Right ventricle myocardium superior (tissue), 1 donor: ENCODE measurements at regions not wholly inside any gene's neighbourhood (a gene's known extent, or its start where the extent isn't known, plus 50 kb on each side); places are given as distances from the start of the nearest gene placed in this dataset.

Experiments
- ATAC-seq: fragments of 200-7000 bp; cut with Tn5 transposase; one replicate; pipeline ENCODE4 v1.9.1; 2020; ENCODE audit warnings: mild to moderate bottlenecking; ENCODE audit not compliant: poor library complexity
- DNase-seq: peaks from one replicate; pipeline ENCODE4 v3.0.0-alpha.2; 2020
- intact Hi-C: fragments of 100-400 bp; cut with DNase I; formaldehyde crosslinking; loops from one replicate; pipeline ENCODE4 v1.11.2; 2022
- donor health status: DM: no; HTN: yes; CAD: no; lungs with severe emphysema.

DNA sequence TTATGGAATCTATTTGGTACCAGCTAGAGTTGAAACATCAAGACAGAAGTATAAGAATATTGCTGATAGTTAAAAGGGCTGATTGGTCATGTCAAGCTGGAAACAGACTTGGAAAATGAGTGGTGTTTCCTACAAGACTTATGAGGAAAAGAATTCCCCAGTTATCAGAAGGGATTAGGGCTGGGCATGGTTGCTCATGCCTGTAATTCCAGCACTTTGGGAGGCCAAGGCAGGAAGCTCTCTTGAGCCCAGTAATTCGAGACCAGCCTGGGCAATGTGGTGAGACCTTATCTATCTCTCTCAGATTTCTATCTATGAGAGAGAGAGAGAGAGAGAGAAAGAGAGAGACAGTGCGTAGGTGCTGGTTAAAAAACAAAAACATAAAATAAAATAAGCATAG lies 139.5 kb upstream of the PMFBP1 start:
- intact Hi-C loops: no loop called here
- ATAC-seq (no peak), DNase-seq (no peak)

DNA sequence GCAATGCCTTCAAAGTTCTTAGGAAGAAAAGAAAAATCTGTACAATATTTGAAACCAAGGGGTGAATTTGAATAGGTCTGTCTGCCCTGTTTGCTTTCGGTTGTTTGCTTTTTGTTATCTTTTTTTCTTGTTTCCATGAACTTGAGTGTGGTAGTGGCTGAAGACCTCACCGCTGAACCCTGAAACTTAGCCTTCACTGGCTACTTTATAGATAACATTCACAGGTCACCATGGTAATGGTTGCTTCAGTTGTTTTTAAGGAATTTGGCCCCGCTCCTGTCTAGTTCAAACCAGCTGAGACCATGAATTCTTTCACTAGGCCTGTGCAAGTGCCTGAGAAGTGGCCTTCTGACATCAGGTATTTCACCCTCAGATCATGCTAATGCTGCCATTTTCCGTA lies 137.0 kb upstream of the PMFBP1 start:
- ATAC-seq: no peak
- intact Hi-C loops: no loop called here
- no peak for DNase-seq

DNA sequence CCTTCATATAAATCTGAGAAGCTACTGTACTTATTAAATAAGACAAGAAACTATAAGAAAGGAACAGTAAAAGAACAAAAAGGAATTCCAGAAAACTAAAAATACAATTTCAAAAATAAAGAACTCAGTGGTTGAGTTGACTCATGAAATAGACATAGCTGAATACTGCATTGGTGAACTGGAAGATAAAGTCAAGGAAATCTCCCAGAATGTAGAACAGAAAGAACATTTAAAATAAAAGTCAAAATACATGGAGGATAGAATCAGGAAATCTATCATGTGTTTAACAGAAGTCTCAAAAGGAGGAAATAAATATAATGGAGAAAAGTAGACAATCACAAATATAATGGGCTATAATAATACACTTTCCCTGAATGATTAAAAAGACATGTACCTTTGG lies 136.4 kb upstream of the PMFBP1 start:
- intact Hi-C loops: no loop called here

DNA sequence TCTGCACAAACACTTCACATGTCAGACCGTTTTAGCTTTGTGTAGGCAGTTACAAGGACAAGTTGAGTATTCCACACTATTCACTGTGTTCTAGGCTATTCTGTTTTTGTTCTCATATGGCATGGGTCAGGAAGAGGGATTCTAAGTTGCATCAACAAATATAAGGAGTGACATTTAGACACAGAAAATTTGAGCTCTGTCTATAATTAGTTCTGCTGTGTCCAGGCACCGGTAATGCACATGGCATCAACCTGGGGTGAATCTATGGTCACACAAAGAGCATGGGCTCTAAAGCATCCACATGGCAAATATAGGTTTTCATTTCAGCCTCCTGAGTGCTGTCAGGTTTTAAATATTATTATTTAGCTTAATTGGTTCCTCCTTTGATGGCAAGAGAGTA lies 130.4 kb upstream of the PMFBP1 start:
- no peak for ATAC-seq
- DNase-seq: no peak

More for the DNA sequence above, 136.4 kb upstream of the PMFBP1 start:
- DNase-seq (no peak), ATAC-seq (no peak)

DNA sequence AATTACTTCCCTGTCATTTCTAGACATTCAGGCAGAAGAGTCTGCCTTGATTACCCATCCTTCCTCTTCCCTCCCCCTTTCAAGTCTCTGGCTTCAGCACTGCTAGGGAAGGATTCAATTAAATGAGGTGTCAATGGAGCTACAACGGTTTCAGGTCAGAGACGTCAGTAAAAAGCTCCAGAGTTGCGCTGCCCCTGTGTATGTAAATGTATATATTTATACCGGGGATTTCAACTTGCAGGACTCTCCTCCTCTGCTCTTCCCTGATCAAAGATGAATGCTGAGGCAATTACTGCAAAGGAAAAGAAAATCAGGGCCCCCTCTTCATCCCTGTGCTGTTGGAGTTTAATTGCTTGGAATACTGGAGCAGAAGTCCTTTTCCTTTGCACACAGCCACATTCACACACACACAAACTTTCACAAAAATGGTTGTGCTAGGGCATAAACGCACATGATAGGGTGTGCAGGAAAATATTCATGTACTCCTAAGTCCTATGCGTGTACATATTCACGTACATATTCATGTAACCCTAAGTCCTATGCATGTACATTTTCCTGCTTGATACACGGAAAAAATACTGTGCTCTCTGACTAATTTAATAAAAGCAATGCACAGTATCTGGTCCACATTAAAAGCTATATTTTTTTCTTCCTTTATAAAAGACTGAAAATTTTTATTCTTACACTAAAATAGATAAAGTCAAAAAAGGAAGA lies 129.7 kb upstream of the PMFBP1 start:
- DNase-seq: no peak
- intact Hi-C loops: no loop called here

More for the DNA sequence above, 130.4 kb upstream of the PMFBP1 start:
- intact Hi-C loops: no loop called here

DNA sequence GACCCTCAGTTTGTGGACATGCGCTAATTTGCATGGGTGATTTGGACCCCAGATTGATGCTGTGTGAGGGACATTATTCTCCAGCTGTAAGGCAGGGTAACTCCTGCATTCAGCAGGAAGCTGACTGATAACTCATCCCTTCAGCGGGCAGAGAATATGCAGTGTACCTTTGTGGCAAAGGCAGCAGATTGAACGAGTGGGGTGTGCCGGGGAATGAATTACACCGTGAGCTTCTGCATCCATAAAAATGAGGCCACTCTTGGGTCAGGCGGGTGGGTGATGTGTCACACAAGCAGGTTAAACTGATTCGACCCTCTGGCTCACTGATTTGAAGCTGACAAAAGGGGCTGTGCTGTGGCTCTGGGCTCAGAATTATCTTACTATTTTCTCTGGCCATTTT lies 128.9 kb upstream of the PMFBP1 start:
- intact Hi-C loops: no loop called here
- ATAC-seq (no peak), DNase-seq (no peak)

More for the DNA sequence above, 129.7 kb upstream of the PMFBP1 start:
- no peak for ATAC-seq

DNA sequence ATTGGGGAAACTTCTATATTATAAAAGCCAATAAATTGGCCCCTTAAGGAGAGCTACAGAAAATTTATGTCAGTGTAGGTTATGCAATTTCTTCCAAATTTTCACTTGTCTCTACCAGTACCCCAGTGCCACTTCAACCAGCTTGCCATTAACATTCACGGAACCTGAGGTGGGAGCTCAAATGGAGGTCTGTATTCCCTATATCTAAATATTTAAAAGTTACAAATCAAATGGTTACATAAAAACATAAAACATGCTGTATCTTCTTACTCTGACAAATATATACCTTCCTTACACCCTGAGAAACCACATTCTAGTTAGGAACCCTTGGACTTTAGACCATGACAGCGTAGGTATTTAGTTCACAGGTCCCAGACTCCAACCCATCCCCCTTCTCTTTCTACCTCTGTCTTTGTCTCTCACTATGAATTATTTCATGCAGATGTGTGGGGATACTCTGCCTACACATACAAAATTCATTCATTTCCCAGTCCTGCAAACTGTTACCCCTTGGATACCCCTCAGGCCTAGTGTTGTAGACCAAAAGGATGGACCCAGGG lies 127.8 kb upstream of the PMFBP1 start:
- no peak for ATAC-seq
- no peak for DNase-seq
- intact Hi-C loops: no loop called here

DNA sequence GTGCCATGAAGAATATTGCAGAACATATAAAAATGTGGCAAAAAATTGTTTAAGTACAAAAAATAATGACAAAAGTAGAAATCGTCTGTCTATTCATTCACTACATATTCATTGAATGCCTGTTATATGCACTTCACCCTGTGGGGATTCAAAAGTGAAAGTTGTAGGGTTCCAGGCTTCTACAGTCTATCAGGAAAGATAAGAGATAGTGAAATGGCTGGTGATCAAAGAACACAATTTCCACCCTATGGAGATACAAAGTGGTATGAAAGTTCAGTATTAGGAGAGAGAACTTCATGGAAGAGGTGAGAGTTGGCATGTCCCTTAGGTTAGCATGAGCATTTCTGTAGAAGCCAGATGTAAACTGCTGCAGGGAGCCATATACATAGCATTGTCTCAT lies 127.0 kb upstream of the PMFBP1 start:
- intact Hi-C loops: no loop called here
- no peak for ATAC-seq
- DNase-seq: no peak

DNA sequence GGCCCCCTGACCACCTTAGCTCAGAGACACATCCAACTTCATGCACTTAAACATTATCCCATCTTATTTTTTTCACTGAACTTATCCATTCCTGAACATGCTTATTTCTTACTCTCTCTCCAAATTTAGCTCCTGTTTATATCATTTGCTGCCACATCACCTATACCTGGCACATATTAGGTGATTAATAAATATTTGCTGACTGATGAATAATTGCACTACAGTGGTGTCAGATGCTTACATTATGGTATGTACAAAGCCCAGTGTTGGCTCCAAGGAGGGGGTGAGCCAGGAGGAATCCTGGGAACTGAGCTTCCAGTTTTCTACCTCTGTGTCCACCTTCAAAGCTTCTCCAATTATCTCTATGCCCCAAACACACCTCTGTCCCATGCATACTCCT lies 124.0 kb upstream of the PMFBP1 start:
- DNase-seq (no peak), ATAC-seq (no peak)
- intact Hi-C loops: no loop called here

DNA sequence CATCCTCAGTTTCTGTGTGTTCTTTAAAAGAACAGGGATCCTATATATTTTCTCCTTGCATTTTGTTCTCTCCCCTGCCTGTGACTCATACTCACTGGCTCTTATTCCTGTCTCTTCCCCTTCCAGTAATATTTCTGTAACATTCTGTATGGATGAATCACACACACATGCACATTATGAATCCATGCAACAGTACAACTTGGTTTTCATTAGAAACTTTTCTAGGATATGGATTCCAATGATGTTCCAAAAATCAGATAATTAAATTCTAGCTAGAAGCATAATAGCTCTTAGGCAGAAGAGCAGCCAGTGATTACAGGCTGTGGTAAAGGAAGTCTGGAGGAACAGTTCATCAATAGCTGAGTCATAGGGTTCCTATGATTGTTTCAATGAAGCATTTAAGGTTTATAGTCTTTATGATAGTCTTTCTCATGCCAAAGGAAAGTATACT lies 119.6 kb upstream of the PMFBP1 start:
- intact Hi-C loops: no loop called here
- DNase-seq (no peak), ATAC-seq (no peak)

DNA sequence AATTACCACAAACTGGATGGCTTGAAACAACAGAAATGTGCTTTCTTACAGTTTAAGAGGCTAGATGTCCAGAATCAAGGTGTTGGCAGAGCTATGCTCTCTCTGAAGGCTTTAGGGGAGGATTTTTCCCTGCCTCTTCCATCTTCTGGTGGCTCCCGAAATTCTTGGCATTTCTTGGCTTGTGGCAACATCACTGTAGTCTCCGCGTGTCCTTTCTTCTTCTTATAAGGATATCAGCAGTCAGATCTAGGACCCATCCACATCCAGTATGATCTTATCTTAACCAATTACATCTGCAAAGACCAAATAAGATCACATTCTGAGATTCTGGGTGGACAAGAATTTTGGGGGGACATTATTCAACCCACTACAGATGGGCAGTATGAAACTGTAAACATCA lies 119.2 kb upstream of the PMFBP1 start:
- ATAC-seq: no peak
- intact Hi-C loops: no loop called here
- no peak for DNase-seq

DNA sequence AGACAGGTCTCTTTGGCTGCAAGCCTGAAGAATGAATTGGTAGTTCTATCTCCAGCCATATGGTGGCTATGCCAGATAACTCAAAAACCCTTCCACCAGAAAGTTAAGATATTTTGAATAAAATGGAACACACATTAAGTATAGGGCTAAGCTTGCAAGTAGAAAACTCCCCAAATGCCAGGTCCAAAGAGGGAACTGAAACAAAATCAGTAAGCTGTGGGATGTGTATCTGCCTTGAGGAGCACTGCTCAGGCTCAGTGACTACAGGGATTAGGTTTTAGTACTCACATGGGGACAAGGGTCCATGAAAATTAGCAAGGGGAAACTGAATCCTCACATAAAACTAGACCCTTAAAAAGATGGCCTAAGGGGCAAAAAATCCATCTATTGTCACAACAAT lies 115.7 kb upstream of the PMFBP1 start:
- intact Hi-C loops: no loop called here
- DNase-seq: no peak
- no peak for ATAC-seq

DNA sequence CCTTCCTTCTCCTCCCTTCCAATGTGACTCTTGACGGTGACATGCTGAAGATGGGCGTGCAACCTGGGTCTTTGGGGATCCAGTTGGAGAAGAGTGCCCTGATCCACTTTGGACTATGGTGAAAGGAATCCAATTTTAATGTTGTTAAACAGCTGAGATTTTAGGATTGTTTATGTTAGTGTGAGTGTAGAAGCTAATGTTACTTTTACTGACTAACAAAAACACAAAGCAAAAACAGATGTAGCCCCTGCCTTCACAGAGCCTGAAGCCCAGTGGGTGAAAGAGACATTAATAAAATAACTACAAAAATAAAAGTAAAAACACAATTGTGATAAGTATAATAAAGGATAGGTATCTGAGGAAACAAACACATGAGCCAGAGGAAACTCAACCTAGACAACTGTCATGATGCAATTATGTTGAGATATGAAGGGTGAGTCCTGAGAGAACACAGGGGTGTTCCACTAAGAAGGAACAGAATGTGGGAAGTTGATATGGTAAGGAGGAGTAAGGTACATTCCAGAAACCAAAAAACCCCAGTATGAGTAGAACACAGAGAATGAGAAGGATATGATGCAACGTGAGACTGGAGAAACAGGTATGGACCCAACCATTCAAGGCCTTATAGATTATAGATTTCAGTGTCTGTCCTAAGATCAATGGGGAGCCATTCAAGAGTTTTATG lies 115.1 kb upstream of the PMFBP1 start:
- intact Hi-C loops: no loop called here
- DNase-seq (no peak), ATAC-seq (no peak)

DNA sequence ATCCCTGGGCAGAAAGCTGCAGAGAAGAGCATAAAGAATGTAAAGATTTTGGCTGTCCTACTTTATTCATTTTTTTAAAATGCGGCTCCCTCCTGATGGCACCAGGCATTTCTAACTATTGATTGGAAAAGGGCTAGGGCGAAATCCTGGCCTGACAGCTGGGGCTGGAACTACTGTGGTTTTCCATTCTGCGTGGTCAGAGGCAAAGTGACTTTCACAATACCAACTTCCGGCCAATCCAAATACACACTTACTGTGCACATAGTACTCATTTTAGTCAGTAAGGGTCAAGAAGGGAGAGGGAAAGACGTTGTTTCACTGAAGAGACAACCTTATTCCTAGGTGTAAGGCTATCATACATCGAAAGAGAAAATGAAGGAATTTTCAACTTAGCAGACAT lies 113.8 kb upstream of the PMFBP1 start:
- intact Hi-C loops: no loop called here
- ATAC-seq (no peak), DNase-seq (no peak)

DNA sequence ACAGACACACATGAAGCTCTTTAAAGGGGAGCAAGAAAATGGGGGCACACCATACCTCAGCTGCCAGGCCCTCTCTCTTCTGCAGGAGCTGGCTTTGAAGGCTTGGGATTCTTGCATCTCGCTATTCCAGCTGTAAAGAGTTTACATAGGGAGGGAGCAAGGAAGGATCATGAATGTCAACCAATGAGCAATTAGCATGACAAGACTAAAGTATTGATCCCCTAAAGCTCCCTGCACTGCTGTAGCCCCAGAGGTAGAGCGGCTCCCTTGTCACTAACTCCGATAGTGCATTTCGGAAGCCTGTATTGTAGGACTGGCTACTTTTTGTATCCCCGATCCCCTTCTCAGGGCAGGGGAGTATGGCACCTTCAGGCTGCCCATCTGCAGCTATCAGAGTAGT lies 113.4 kb upstream of the PMFBP1 start:
- intact Hi-C loops: no loop called here
- DNase-seq (no peak), ATAC-seq (no peak)

DNA sequence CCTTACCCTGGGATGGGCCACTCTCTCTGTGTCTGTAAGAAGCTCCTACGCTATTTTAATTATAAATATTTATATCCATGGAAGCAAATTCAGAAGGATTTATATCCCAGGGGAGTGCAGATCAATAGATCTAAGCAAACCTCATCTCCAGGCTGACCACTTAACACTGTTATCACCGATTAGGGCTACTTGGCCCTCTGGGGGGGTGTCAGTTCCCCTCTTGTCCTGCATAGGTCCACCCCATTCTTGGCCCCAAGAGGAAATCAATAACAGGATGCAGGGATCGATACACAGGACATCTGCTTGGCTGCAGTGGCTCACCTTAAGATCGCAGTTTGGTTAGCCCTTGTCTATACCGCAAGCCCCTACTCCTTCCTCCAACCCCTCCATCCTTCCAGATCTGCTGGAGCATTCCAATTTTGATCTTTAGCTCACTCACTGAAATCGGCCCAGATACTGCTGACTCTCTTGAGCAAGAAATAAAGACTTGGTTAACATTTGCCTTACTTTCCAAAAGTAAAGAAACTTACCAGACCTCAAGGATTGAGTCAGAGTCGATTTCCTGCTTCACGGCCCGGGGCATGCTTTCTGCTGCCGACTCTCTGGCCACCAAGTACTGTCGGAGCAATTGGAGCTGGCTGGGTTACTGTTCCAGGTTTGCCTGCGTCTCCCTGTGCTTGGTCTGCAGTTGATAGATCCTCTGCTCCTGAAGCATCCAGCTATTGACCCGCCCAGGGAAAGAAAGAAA lies 112.3 kb upstream of the PMFBP1 start:
- intact Hi-C loops: no loop called here
- DNase-seq (no peak), ATAC-seq (no peak)

DNA sequence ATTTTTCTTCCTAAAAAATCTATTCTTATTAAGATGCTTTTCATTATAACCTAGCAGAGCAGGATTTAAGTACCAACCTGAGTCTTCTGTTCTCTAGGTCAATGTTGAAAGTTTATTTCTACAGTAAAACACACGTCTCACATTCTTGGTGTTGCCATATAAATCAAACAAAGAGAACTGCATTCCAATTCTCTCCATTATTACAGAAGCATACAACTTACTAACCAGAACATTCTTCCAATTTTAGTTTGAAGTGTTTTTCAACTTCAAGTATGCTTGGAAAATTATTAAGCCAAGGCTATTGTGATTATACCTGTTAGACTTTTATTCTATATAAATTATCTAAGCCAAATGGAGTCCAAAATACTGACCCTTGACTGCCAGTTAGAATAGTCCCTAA lies 110.4 kb upstream of the PMFBP1 start:
- no peak for ATAC-seq
- intact Hi-C loops: no loop called here

DNA sequence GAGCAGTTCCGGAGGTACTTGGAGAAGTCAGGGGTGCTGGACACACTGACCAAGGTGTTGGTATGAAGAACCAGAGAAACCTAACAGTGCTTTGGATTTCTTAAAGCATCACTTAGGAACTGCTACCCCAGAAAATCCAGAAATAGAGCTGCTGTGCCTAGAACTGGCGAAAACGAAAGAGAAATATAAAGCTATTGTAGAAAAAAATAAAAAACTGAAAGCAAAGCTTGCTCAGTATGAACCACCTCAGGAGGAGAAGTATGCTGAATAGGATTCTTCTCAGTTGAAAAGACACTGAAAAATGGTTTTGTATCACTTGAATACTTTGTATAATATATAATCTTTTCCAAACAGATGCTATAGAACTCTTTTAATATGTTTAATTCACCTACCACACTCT lies 106.3 kb upstream of the PMFBP1 start:
- ATAC-seq (no peak), DNase-seq (no peak)
- intact Hi-C loops: no loop called here

More for the DNA sequence above, 110.4 kb upstream of the PMFBP1 start:
- DNase-seq: no peak

DNA sequence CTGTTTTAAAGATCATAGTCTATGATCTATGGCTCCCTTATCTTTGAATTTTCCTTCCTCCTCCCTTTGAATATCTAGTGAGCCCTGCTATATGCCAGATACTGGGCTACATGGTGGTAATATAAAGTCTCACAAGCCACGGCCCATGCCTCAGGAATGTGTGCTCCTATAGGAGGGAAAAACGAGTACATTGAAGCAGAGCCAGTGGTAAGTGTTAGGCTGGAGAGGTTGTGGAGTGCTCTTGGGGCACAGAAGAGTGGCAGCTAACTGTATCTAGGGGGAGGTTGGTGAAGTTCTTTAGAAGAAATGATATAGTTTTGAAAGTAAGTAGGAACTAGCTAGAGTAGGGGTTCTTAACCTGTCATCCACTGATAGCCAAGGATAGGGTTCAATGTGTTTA lies 105.8 kb upstream of the PMFBP1 start:
- intact Hi-C loops: no loop called here
- ATAC-seq (no peak), DNase-seq (no peak)
